Stimulated activated CD4-positive, alpha-beta T cell treated with anti-CD3 and anti-CD28 coated beads, Interleukin-2, amount 100 ng/mL, for 24 hours (primary cell): ENCODE measurements at regions not wholly inside any gene's neighbourhood (a gene's known extent, or its start where the extent isn't known, plus 50 kb on each side); places are given as distances from the start of the nearest gene placed in this dataset.

Experiments used
- DNase-seq, 2 donors: peaks; one replicate each; pipeline ENCODE4 v3.0.0-alpha.2; 2020

GRCh38 chr3:72188536-72188935, 403.6 kb upstream of the PROK2 start:
- no peak for DNase-seq

- DNase-seq = no peak
Observed at GRCh38 chr3:72187131-72187530, 402.2 kb upstream of the PROK2 start.

- no peak for DNase-seq
Observed at GRCh38 chr3:72186400-72186855, 401.5 kb upstream of the PROK2 start.

GRCh38 chr3:72185549-72186399, 400.8 kb upstream of the PROK2 start:
- peak; percentile 50 to 55 for DNase-seq

GRCh38 chr3:72183489-72183888, 398.5 kb upstream of the PROK2 start:
- no peak for DNase-seq

- no peak for DNase-seq
Observed at GRCh38 chr3:72182206-72182605, 397.3 kb upstream of the PROK2 start.

- no peak for DNase-seq
Observed at GRCh38 chr3:72181251-72181650, 396.3 kb upstream of the PROK2 start.

- DNase-seq = no peak
Observed at GRCh38 chr3:72180405-72180804, 395.5 kb upstream of the PROK2 start.

- no peak for DNase-seq
Observed at GRCh38 chr3:72179107-72179464, 394.1 kb upstream of the PROK2 start.

GRCh38 chr3:72178463-72179106, 393.6 kb upstream of the PROK2 start:
- DNase-seq = no peak

GRCh38 chr3:72177075-72178050, 392.4 kb upstream of the PROK2 start:
- peak; percentile 21 to 36 for DNase-seq

GRCh38 chr3:72176537-72177041, 391.6 kb upstream of the PROK2 start:
- no peak for DNase-seq

GRCh38 chr3:72175296-72175858, 390.4 kb upstream of the PROK2 start:
- DNase-seq = no peak

GRCh38 chr3:72174890-72175289, 389.9 kb upstream of the PROK2 start:
- no peak for DNase-seq

GRCh38 chr3:72174040-72174439, 389.1 kb upstream of the PROK2 start:
- DNase-seq = no peak

- DNase-seq = no peak
Observed at GRCh38 chr3:72171946-72172345, 387.0 kb upstream of the PROK2 start.

GRCh38 chr3:72171463-72171881, 386.5 kb upstream of the PROK2 start:
- no peak for DNase-seq

GRCh38 chr3:72169561-72170472, 384.9 kb upstream of the PROK2 start:
- DNase-seq = no peak

- DNase-seq = no peak
Observed at GRCh38 chr3:72169120-72169519, 384.2 kb upstream of the PROK2 start.

- no peak for DNase-seq
Observed at GRCh38 chr3:72165808-72166207, 380.9 kb upstream of the PROK2 start.

- no peak for DNase-seq
Observed at GRCh38 chr3:72165317-72165716, 380.4 kb upstream of the PROK2 start.

- DNase-seq = no peak
Observed at GRCh38 chr3:72164635-72164978, 379.7 kb upstream of the PROK2 start.
